Mesendoderm (in vitro differentiated cells): ENCODE measurements at regions not wholly inside any gene's neighbourhood (a gene's known extent, or its start where the extent isn't known, plus 50 kb on each side); places are given as distances from the start of the nearest gene placed in this dataset.

Experiments
- DNase-seq: peaks from one replicate; pipeline ENCODE4 v3.0.0; 2013
- H2AK5ac ChIP-seq: 2 replicates; pipeline ENCODE4 v1.6.1; 2013; ENCODE audit warnings: low read length, inconsistent platforms
- H2BK120ac ChIP-seq: 2 replicates; pipeline ENCODE4 v1.6.1; 2013; ENCODE audit warnings: low read depth, mild to moderate bottlenecking, low read length, moderate library complexity, mixed read lengths
- H2BK15ac ChIP-seq: replicated peaks from 2 replicates; pipeline ENCODE4 v1.6.1; 2013; ENCODE audit warnings: low read depth, mild to moderate bottlenecking, moderate library complexity
- H2BK5ac ChIP-seq: 2 replicates; pipeline ENCODE4 v1.6.1; 2013; ENCODE audit warnings: low read length, inconsistent platforms
- H3K18ac ChIP-seq: 2 replicates; pipeline ENCODE4 v1.6.1; 2013; ENCODE audit warnings: mild to moderate bottlenecking, low read length, mixed read lengths
- H3K23ac ChIP-seq: one replicate; pipeline ENCODE4 v1.6.1; 2013; ENCODE audit warnings: low read length
- H3K27ac ChIP-seq: 2 replicates; pipeline ENCODE4 v1.5.1; 2013; ENCODE audit warnings: low read depth, mild to moderate bottlenecking, inconsistent platforms, low read length, moderate library complexity
- H3K27me3 ChIP-seq: 2 replicates; pipeline ENCODE4 v1.6.1; 2013; ENCODE audit warnings: low read length, control low read depth, mild to moderate bottlenecking, inconsistent platforms; ENCODE audit not compliant: insufficient read depth, poor library complexity
- H3K36me3 ChIP-seq: 2 replicates; pipeline ENCODE4 v1.6.1; 2013; ENCODE audit warnings: low read length, inconsistent platforms; ENCODE audit not compliant: control insufficient read depth, insufficient read depth
- H3K4ac ChIP-seq: one replicate; pipeline ENCODE4 v1.6.1; 2013; ENCODE audit warnings: low read depth, mild to moderate bottlenecking, low read length, moderate library complexity
- H3K4me1 ChIP-seq: 2 replicates; pipeline ENCODE4 v1.6.1; 2013; ENCODE audit warnings: low read depth, low read length, inconsistent platforms; ENCODE audit not compliant: control insufficient read depth
- H3K4me2 ChIP-seq: 2 replicates; pipeline ENCODE4 v1.6.1; 2013; ENCODE audit warnings: low read length
- H3K4me3 ChIP-seq: 2 replicates; pipeline ENCODE4 v1.5.1; 2013; ENCODE audit warnings: mild to moderate bottlenecking, low read length
- H3K56ac ChIP-seq: one replicate; pipeline ENCODE4 v1.6.1; 2013; ENCODE audit warnings: low read length
- H3K79me1 ChIP-seq: 2 replicates; pipeline ENCODE4 v1.6.1; 2013; ENCODE audit warnings: low read length, inconsistent platforms
- H3K79me2 ChIP-seq: 2 replicates; pipeline ENCODE4 v1.6.1; 2013; ENCODE audit warnings: mild to moderate bottlenecking, low read length; ENCODE audit not compliant: control insufficient read depth, insufficient read depth
- H3K9ac ChIP-seq: 2 replicates; pipeline ENCODE4 v1.6.1; 2013; ENCODE audit warnings: low read length, inconsistent platforms
- H4K5ac ChIP-seq: one replicate; pipeline ENCODE4 v1.6.1; 2013; ENCODE audit warnings: low read length
- H4K8ac ChIP-seq: one replicate; pipeline ENCODE4 v1.6.1; 2013; ENCODE audit warnings: low read depth, mild to moderate bottlenecking, control low read depth, low read length, moderate library complexity
- WGBS: extraction: QIAGEN DNeasy Blood & Tissue Kit; methylation state at CpG from one replicate; pipeline ENCODE4 v1.1.7; 2013; ENCODE audit warnings: low lambda C conversion rate, missing lambda C conversion rate; ENCODE audit not compliant: insufficient coverage; ENCODE audit errors: extremely low coverage; 5-methylcytosine and 5-hydroxymethylcytosine counted together

- H3K27me3 ChIP-seq: no peaks in the 10 kb centered on the region
- no peak overlapping the region for H3K4ac ChIP-seq
- no peak overlapping the region for H3K4me3 ChIP-seq
- H2BK5ac ChIP-seq: no peak overlapping the region
- no peak overlapping the region for H3K56ac ChIP-seq
- H3K27ac ChIP-seq: no peak overlapping the region
- no peak overlapping the region for H2BK15ac ChIP-seq
- no peak overlapping the region for H2AK5ac ChIP-seq
- H3K23ac ChIP-seq: no peak overlapping the region
- H4K5ac ChIP-seq: no peak overlapping the region
- no peaks in the 10 kb centered on the region for H3K4me1 ChIP-seq
- no peak overlapping the region for H4K8ac ChIP-seq
- no peaks in the 10 kb centered on the region for H3K79me2 ChIP-seq
- no peak for DNase-seq
- H3K4me2 ChIP-seq: no peak overlapping the region
- H3K36me3 ChIP-seq: no peaks in the 10 kb centered on the region
- WGBS: no CpG with 5 or more reads among the region's 1 CpG
- no peak overlapping the region for H3K18ac ChIP-seq
- H3K79me1 ChIP-seq: no peaks in the 10 kb centered on the region
- no peak overlapping the region for H3K9ac ChIP-seq
- no peak overlapping the region for H2BK120ac ChIP-seq
Observed at GRCh38 chr2:147688242-147688641, 156.6 kb upstream of the ACVR2A start.

- no peak overlapping the region for H3K23ac ChIP-seq
- WGBS: no CpG with 5 or more reads among the region's 21 CpGs
- H4K5ac ChIP-seq: no peak overlapping the region
- no peak overlapping the region for H2BK15ac ChIP-seq
- H2BK120ac ChIP-seq: no peak overlapping the region
- no peaks in the 10 kb centered on the region for H3K36me3 ChIP-seq
- no peak overlapping the region for H4K8ac ChIP-seq
- no peaks in the 10 kb centered on the region for H3K79me1 ChIP-seq
- H3K4me2 ChIP-seq: no peak overlapping the region
- no peak overlapping the region for H2AK5ac ChIP-seq
- H2BK5ac ChIP-seq: no peak overlapping the region
- H3K18ac ChIP-seq: no peak overlapping the region
- H3K4me1 ChIP-seq: no peaks in the 10 kb centered on the region
- H3K27me3 ChIP-seq: no peaks in the 10 kb centered on the region
- no peak overlapping the region for H3K4me3 ChIP-seq
- H3K9ac ChIP-seq: no peak overlapping the region
- no peak overlapping the region for H3K27ac ChIP-seq
- no peak overlapping the region for H3K4ac ChIP-seq
- H3K79me2 ChIP-seq: no peaks in the 10 kb centered on the region
- no peak overlapping the region for H3K56ac ChIP-seq
- no peak for DNase-seq
Observed at GRCh38 chr2:147686365-147686764, 158.5 kb upstream of the ACVR2A start.

DNA sequence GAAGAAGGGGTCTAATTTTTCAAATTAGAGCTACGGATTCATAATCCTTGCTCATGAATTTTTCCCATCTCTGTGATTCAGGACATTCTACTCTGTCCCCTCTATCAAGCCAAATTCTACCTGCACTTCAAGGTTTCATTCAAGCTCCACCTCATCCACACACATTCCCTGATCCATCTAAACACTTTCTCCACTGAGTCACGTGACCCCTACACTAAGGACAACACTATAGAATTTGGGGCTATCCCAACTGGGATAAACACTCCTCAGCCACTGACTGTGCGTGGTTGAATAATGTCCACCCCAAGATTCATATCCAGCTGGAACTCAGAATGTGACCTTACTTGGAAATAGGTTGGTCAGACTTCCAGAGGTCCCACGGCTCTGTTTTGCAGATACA lies 159.9 kb upstream of the ACVR2A start:
- H4K5ac ChIP-seq: no peak overlapping the region
- H3K23ac ChIP-seq: no peak overlapping the region
- no peak overlapping the region for H3K4me2 ChIP-seq
- no peak overlapping the region for H3K18ac ChIP-seq
- H3K4me1 ChIP-seq: no peaks in the 10 kb centered on the region
- H3K27me3 ChIP-seq: no peaks in the 10 kb centered on the region
- H2AK5ac ChIP-seq: no peak overlapping the region
- H3K79me2 ChIP-seq: no peaks in the 10 kb centered on the region
- no peak overlapping the region for H3K9ac ChIP-seq
- no peaks in the 10 kb centered on the region for H3K79me1 ChIP-seq
- H2BK120ac ChIP-seq: no peak overlapping the region
- H3K27ac ChIP-seq: no peak overlapping the region
- no peak overlapping the region for H3K56ac ChIP-seq
- H2BK5ac ChIP-seq: no peak overlapping the region
- H3K36me3 ChIP-seq: no peaks in the 10 kb centered on the region
- H3K4me3 ChIP-seq: no peak overlapping the region
- H4K8ac ChIP-seq: no peak overlapping the region
- WGBS: no CpG with 5 or more reads among the region's 4 CpGs
- DNase-seq: no peak
- H2BK15ac ChIP-seq: no peak overlapping the region
- no peak overlapping the region for H3K4ac ChIP-seq

- H3K79me1 ChIP-seq: no peaks in the 10 kb centered on the region
- no peaks in the 10 kb centered on the region for H3K4me1 ChIP-seq
- H3K27ac ChIP-seq: no peak overlapping the region
- H3K56ac ChIP-seq: no peak overlapping the region
- H2BK5ac ChIP-seq: no peak overlapping the region
- no peak overlapping the region for H4K5ac ChIP-seq
- H3K4ac ChIP-seq: no peak overlapping the region
- H3K9ac ChIP-seq: no peak overlapping the region
- no peak overlapping the region for H3K18ac ChIP-seq
- no peak overlapping the region for H2AK5ac ChIP-seq
- no peaks in the 10 kb centered on the region for H3K27me3 ChIP-seq
- no peaks in the 10 kb centered on the region for H3K36me3 ChIP-seq
- no peak overlapping the region for H3K4me2 ChIP-seq
- WGBS: no CpG with 5 or more reads among the region's 2 CpGs
- H3K23ac ChIP-seq: no peak overlapping the region
- DNase-seq: peak; percentile 36
- H3K4me3 ChIP-seq: no peak overlapping the region
- H2BK120ac ChIP-seq: no peak overlapping the region
- no peak overlapping the region for H4K8ac ChIP-seq
- H2BK15ac ChIP-seq: no peak overlapping the region
- H3K79me2 ChIP-seq: no peaks in the 10 kb centered on the region
Observed at GRCh38 chr2:147683380-147683779, 161.4 kb upstream of the ACVR2A start.

- no peaks in the 10 kb centered on the region for H3K36me3 ChIP-seq
- no peak overlapping the region for H3K18ac ChIP-seq
- DNase-seq: no peak
Observed at GRCh38 chr2:147681093-147681492, 163.7 kb upstream of the ACVR2A start.

GRCh38 chr2:147679955-147680531 lies 164.8 kb upstream of the ACVR2A start:
- Histone ChIP-seq H3K4me1 (no peaks in the 10 kb centered on the region), H2BK15ac (no peak overlapping the region), H3K79me1 (no peaks in the 10 kb centered on the region), H3K4me2 (no peak overlapping the region), H4K8ac (no peak overlapping the region), H2AK5ac (no peak overlapping the region), H3K27me3 (no peaks in the 10 kb centered on the region), H3K4me3 (no peak overlapping the region), H3K18ac (no peak overlapping the region), H3K23ac (no peak overlapping the region), H3K79me2 (no peaks in the 10 kb centered on the region), H2BK120ac (no peak overlapping the region), H3K36me3 (no peaks in the 10 kb centered on the region), H3K56ac (no peak overlapping the region), H4K5ac (no peak overlapping the region), H3K27ac (no peak overlapping the region), H3K9ac (no peak overlapping the region), H2BK5ac (no peak overlapping the region), H3K4ac (no peak overlapping the region)
- no CpG with 5 or more reads among the region's 6 CpGs for WGBS
- DNase-seq: no peak

More at GRCh38 chr2:147681093-147681492, 163.7 kb upstream of the ACVR2A start:
- Histone ChIP-seq H3K4me3 (no peak overlapping the region), H3K79me2 (no peaks in the 10 kb centered on the region), H3K4me1 (no peaks in the 10 kb centered on the region), H2BK120ac (no peak overlapping the region), H3K23ac (no peak overlapping the region), H2BK5ac (no peak overlapping the region), H3K4me2 (no peak overlapping the region), H2AK5ac (no peak overlapping the region), H2BK15ac (no peak overlapping the region), H4K5ac (no peak overlapping the region), H3K4ac (no peak overlapping the region), H3K27me3 (no peaks in the 10 kb centered on the region), H4K8ac (no peak overlapping the region), H3K9ac (no peak overlapping the region), H3K79me1 (no peaks in the 10 kb centered on the region), H3K56ac (no peak overlapping the region), H3K27ac (no peak overlapping the region)
